Lung (tissue), 11 donors: ENCODE measurements at regions not wholly inside any gene's neighbourhood (a gene's known extent, or its start where the extent isn't known, plus 50 kb on each side); places are given as distances from the start of the nearest gene placed in this dataset.

Experiments used
- ATAC-seq: fragments of 200-7000 bp; cut with Tn5 transposase; one replicate; pipeline ENCODE4 v1.9.1; 2020; ENCODE audit warnings: moderate number of reproducible peaks; ENCODE audit not compliant: insufficient read depth, low FRiP score
- DNase-seq, 3 donors: peaks; one replicate each; pipeline ENCODE4 v3.0.0-alpha.2; 2013 to 2017
- H3K27ac ChIP-seq, 2 donors: one replicate each; pipeline ENCODE4 v1.5.1; 2013; ENCODE audit warnings: mild to moderate bottlenecking in 2 of 2, moderate library complexity in 2 of 2, control low read depth in 1 of 2, inconsistent platforms in 1 of 2, low read depth in 1 of 2, low read length in 1 of 2
- H3K27me3 ChIP-seq, 3 donors: one replicate each; pipeline ENCODE4 v1.5.1; 2013; ENCODE audit warnings: low read length in 2 of 3; ENCODE audit not compliant: control insufficient read depth in 3 of 3, insufficient read depth in 3 of 3
- H3K36me3 ChIP-seq, 4 donors: one replicate each; pipeline ENCODE4 v1.5.1; 2013; ENCODE audit warnings: low read length in 4 of 4, mild to moderate bottlenecking in 1 of 4, moderate library complexity in 1 of 4; ENCODE audit not compliant: control insufficient read depth in 4 of 4, insufficient read depth in 4 of 4
- H3K4me1 ChIP-seq, 5 donors: one replicate each; pipeline ENCODE4 v1.5.1; 2013; ENCODE audit warnings: low read length in 5 of 5, mild to moderate bottlenecking in 2 of 5, moderate library complexity in 1 of 5; ENCODE audit not compliant: control insufficient read depth in 5 of 5, insufficient read depth in 5 of 5
- H3K4me3 ChIP-seq: one replicate; pipeline ENCODE4 v1.5.1; 2013; ENCODE audit warnings: mild to moderate bottlenecking, control low read depth, moderate library complexity
- H3K9ac ChIP-seq, 2 donors: one replicate each; pipeline ENCODE4 v1.5.1; 2013; ENCODE audit warnings: low read length in 2 of 2, control low read depth in 1 of 2; ENCODE audit not compliant: insufficient read depth in 1 of 2
- H3K9me3 ChIP-seq, 4 donors: one replicate each; pipeline ENCODE4 v1.5.1; 2013; ENCODE audit warnings: low read length in 3 of 4, mild to moderate bottlenecking in 1 of 4, moderate library complexity in 1 of 4; ENCODE audit not compliant: control insufficient read depth in 4 of 4, insufficient read depth in 3 of 4
- WGBS, 2 donors: extraction: QIAGEN DNeasy Blood & Tissue Kit; methylation state at CpG; one replicate each; pipeline ENCODE4 v1.1.7; 2013; 5-methylcytosine and 5-hydroxymethylcytosine counted together
- TF ChIP-seq, protein P1 (sequence below): IDR thresholded peaks from 2 replicates; pipeline ENCODE4 v1.5.1; 2012; ENCODE audit warnings: mild to moderate bottlenecking; ENCODE audit errors: control extremely low read depth, extremely low read depth
- donor health status: control.
- donor health status: control.
- donor health status: Bipolar disorder and iron deficiency.
- donor health status: healthy.
- donor health status: DM: yes; HTN: yes; CAD: no.

DNA sequence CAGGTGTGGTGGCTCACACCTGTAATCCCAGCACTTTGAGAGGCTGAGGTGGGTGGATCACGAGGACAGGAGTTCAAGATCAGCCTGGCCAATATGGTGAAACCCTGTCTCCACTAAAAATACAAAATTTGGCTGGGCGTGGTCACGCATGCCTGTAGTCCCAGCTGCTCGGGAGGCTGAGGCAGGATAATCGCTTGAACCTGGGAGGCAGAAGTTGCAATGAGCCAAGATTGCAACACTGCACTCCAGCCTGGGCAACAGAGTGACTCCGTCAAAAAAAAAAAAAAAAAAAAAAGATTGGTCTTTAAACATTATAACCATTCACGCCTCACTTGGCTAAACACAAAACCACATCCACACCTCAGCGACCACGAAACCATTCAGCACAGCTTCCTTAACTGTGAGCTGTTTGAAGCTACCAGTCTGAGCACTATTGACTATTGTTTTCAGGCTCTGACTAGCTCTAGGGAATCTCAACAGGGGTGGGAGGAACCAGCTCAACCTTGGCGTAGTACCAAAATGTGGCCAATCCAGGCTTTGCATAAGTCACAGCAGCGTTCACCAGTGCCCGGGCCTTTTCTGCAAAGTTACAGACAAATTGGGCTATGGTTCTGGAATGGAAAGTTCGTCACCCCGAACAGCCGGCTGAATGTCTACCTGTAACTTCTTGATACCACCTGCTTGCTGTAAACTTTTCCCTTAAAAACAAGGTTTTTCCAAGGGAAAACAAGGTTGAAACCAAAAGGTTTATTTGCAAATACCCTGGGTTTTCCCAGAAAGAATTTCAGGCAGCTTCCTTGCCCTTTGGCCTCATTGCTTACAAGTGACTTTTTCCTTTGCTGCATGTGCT lies 73.6 kb upstream of the DHX15 start:
- ATAC-seq: no peak

DNA sequence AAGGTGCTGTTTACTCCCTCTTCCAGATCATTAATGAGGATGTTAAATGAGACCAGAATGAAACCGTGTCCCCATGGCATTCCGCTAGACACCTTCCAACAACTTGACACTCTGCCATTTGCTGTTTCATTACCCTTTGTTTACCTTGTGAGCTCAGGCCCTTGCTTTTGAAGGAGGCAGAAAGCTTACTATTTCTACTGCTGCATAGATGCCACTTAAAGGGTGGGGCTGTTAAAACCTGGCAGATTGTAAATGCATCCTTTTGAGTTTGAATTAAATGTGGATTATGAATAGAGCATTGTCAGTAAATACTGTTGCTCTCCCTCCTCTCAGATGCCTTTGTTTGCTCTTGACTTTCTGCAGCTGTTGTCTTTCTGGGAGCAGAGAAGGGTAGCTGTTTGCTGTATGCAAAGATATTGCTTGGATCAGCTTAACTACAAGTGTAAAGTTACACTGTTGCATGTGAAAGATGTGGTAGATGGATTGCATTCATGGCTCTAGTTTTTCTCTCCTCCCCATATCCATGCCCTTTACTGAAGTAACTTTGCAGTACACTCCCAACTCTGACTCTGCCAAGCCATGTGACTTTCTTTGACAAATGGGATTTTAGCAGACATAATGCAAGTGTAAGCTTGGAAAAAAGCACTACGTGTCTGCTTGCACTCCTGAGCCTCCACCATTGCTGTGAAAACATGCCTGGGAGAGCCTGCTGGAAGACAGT lies 75.0 kb upstream of the DHX15 start:
- no peak for ATAC-seq
- no peaks in the 10 kb centered on the region for H3K36me3 ChIP-seq
- 46 to 70% methylated on average over 3 of the region's 3 CpGs for WGBS, 2 donors
- no peaks in the 10 kb centered on the region for H3K9me3 ChIP-seq
- DNase-seq: peak; percentile 18 to 76 (median 67)
- H3K27me3 ChIP-seq: no peaks in the 10 kb centered on the region
- no peak overlapping the region for H3K9ac ChIP-seq
- H3K4me1 ChIP-seq: peaks cover 0 to 10% (median 2%) of the 10 kb centered on the region in 5 donors
- H3K4me3 ChIP-seq: no peak overlapping the region
- no peak overlapping the region for H3K27ac ChIP-seq
- TF ChIP-seq, protein P1, sequence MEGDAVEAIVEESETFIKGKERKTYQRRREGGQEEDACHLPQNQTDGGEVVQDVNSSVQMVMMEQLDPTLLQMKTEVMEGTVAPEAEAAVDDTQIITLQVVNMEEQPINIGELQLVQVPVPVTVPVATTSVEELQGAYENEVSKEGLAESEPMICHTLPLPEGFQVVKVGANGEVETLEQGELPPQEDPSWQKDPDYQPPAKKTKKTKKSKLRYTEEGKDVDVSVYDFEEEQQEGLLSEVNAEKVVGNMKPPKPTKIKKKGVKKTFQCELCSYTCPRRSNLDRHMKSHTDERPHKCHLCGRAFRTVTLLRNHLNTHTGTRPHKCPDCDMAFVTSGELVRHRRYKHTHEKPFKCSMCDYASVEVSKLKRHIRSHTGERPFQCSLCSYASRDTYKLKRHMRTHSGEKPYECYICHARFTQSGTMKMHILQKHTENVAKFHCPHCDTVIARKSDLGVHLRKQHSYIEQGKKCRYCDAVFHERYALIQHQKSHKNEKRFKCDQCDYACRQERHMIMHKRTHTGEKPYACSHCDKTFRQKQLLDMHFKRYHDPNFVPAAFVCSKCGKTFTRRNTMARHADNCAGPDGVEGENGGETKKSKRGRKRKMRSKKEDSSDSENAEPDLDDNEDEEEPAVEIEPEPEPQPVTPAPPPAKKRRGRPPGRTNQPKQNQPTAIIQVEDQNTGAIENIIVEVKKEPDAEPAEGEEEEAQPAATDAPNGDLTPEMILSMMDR: no peak

More for the DNA sequence above, 73.6 kb upstream of the DHX15 start:
- TF ChIP-seq, protein P1: no peak
- no peaks in the 10 kb centered on the region for H3K36me3 ChIP-seq
- H3K4me1 ChIP-seq: peaks cover 0 to 10% (median 2%) of the 10 kb centered on the region in 5 donors
- no peak overlapping the region for H3K4me3 ChIP-seq
- 37 to 53% methylated on average over 15 of the region's 15 CpGs for WGBS, 2 donors
- H3K9ac ChIP-seq: no peak overlapping the region
- peak overlapping the region in 1 of 2 donors; percentile 40 for H3K27ac ChIP-seq
- no peaks in the 10 kb centered on the region for H3K9me3 ChIP-seq
- DNase-seq: peak; percentile 26 to 51 (median 45)
- no peaks in the 10 kb centered on the region for H3K27me3 ChIP-seq

DNA sequence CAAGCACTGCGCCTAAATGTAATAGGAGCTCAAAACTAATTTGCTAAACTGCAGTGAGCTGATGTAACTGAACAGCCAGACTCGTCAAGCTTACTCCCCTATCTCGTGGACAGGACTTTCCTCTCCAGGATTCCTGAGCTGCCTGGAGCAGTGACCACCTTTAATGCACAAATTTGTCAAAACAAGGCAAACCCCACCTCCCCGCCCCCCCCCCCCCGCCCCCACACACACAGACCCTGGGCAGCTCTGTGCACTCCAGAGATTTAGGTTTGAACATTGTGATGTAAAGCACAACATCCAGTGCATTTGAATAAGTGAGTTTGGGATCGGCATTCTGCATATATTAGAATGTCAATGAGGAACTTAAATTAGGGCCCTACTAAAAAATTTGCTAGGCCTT lies 77.7 kb upstream of the DHX15 start:
- Histone ChIP-seq H3K4me3 (no peak overlapping the region), H3K27ac (no peak overlapping the region), H3K36me3 (no peaks in the 10 kb centered on the region), H3K9ac (no peak overlapping the region), H3K9me3 (no peaks in the 10 kb centered on the region), H3K27me3 (no peaks in the 10 kb centered on the region), H3K4me1 (peaks cover 0 to 10% (median 2%) of the 10 kb centered on the region in 5 donors)
- DNase-seq: no peak
- TF ChIP-seq, protein P1: no peak
- no peak for ATAC-seq
- WGBS, 2 donors: 74 to 85% methylated on average over 6 of the region's 6 CpGs
